KMS-11 (cell line): ENCODE measurements at regions not wholly inside any gene's neighbourhood (a gene's known extent, or its start where the extent isn't known, plus 50 kb on each side); places are given as distances from the start of the nearest gene placed in this dataset.
"Not testable (repeated sequence)": the region's sequence is repeated elsewhere in the genome, so short reads cannot be mapped to it uniquely, and the experiment has no call there.

Experiments
- H2AFZ ChIP-seq: fragments of 200-600 bp; sonication (generic); 2 replicates; pipeline ENCODE4 v1.6.1; 2016; ENCODE audit warnings: antibody characterized with exemption, mixed run types, low read depth
- H3K27ac ChIP-seq: fragments of 200-600 bp; sonication (generic); 2 replicates; pipeline ENCODE4 v1.6.1; 2016; ENCODE audit warnings: mild to moderate bottlenecking, mixed run types
- H3K27me3 ChIP-seq: fragments of 200-600 bp; sonication (generic); 2 replicates; pipeline ENCODE4 v1.6.1; 2017; ENCODE audit warnings: mild to moderate bottlenecking, low read depth, mixed run types, moderate library complexity; ENCODE audit not compliant: insufficient read depth
- H3K36me3 ChIP-seq: fragments of 200-600 bp; sonication (generic); 2 replicates; pipeline ENCODE4 v1.6.1; 2017; ENCODE audit warnings: mild to moderate bottlenecking, mixed run types; ENCODE audit not compliant: insufficient read depth
- H3K4me1 ChIP-seq: fragments of 200-600 bp; sonication (generic); 2 replicates; pipeline ENCODE4 v1.6.1; 2016; ENCODE audit warnings: mild to moderate bottlenecking, low read depth, mixed run types; ENCODE audit not compliant: poor library complexity, severe bottlenecking
- H3K4me2 ChIP-seq: fragments of 200-600 bp; sonication (generic); 2 replicates; pipeline ENCODE4 v1.7.0; 2016; ENCODE audit warnings: mild to moderate bottlenecking, mixed run types
- H3K4me3 ChIP-seq: fragments of 200-600 bp; sonication (generic); IDR thresholded peaks from 2 replicates; pipeline ENCODE4 v1.6.1; 2017; ENCODE audit warnings: low read depth, low read length, mixed read lengths; ENCODE audit not compliant: insufficient read depth
- H3K79me2 ChIP-seq: fragments of 200-600 bp; sonication (generic); 2 replicates; pipeline ENCODE4 v1.6.1; 2016; ENCODE audit warnings: low read depth, mixed run types; ENCODE audit not compliant: insufficient read depth
- H3K9ac ChIP-seq: fragments of 200-600 bp; sonication (generic); 2 replicates; pipeline ENCODE4 v1.6.1; 2016; ENCODE audit warnings: mild to moderate bottlenecking, mixed run types
- H4K20me1 ChIP-seq: fragments of 200-600 bp; sonication (generic); 2 replicates; pipeline ENCODE4 v1.6.1; 2016; ENCODE audit warnings: mild to moderate bottlenecking, mixed run types; ENCODE audit not compliant: insufficient read depth
- CTCF ChIP-seq: fragments of 200-600 bp; sonication (generic); conservative IDR thresholded peaks from 2 replicates; pipeline ENCODE4 v1.6.1; 2017; ENCODE audit warnings: low read depth, mild to moderate bottlenecking, antibody characterized with exemption, low read length, moderate library complexity, mixed read lengths

- TF ChIP-seq CTCF: no peak
- Histone ChIP-seq H3K4me3 (no peak overlapping the region), H3K27me3 (no peaks in the 10 kb centered on the region; the same call in 1 of the 2 replicates), H3K79me2 (no peaks in the 10 kb centered on the region), H3K9ac (no peak overlapping the region), H3K4me1 (no peaks in the 10 kb centered on the region), H2AFZ (no peak overlapping the region), H3K36me3 (no peaks in the 10 kb centered on the region), H3K27ac (no peak overlapping the region), H4K20me1 (no peaks in the 10 kb centered on the region), H3K4me2 (no peak overlapping the region)
These were observed 100.9 kb downstream of the C16orf95 start for GRCh38 chr16:87216148-87216840.

GRCh38 chr16:87216841-87217275, 100.3 kb downstream of the C16orf95 start:
- H3K4me1 ChIP-seq: no peaks in the 10 kb centered on the region
- no peak overlapping the region for H3K9ac ChIP-seq
- no peak overlapping the region for H3K27ac ChIP-seq
- no peaks in the 10 kb centered on the region; the same call in 1 of the 2 replicates for H3K27me3 ChIP-seq
- H2AFZ ChIP-seq: no peak overlapping the region
- H4K20me1 ChIP-seq: no peaks in the 10 kb centered on the region
- no peak overlapping the region for H3K4me2 ChIP-seq
- H3K79me2 ChIP-seq: no peaks in the 10 kb centered on the region
- no peaks in the 10 kb centered on the region for H3K36me3 ChIP-seq
- no peak overlapping the region for H3K4me3 ChIP-seq
- TF ChIP-seq CTCF: no peak

GRCh38 chr16:87217802-87218201, 99.4 kb downstream of the C16orf95 start:
- not testable (repeated sequence) for H4K20me1 ChIP-seq, H3K4me1 ChIP-seq, H3K4me3 ChIP-seq, H3K79me2 ChIP-seq, H2AFZ ChIP-seq, H3K36me3 ChIP-seq, H3K27ac ChIP-seq, H3K4me2 ChIP-seq, H3K9ac ChIP-seq, H3K27me3 ChIP-seq

- TF ChIP-seq CTCF: no peak
- Histone ChIP-seq H3K36me3 (no peaks in the 10 kb centered on the region), H3K79me2 (no peaks in the 10 kb centered on the region), H3K27ac (no peak overlapping the region), H3K9ac (no peak overlapping the region), H3K27me3 (no peaks in the 10 kb centered on the region; the same call in 1 of the 2 replicates), H3K4me1 (no peaks in the 10 kb centered on the region), H3K4me3 (no peak overlapping the region), H4K20me1 (no peaks in the 10 kb centered on the region), H3K4me2 (no peak overlapping the region), H2AFZ (no peak overlapping the region)
These were observed 98.7 kb downstream of the C16orf95 start for GRCh38 chr16:87218281-87219055.
